ENCODE measurements at regions not wholly inside any gene's neighbourhood (a gene's known extent, or its start where the extent isn't known, plus 50 kb on each side); places are given as distances from the start of the nearest gene placed in this dataset.

DNA sequence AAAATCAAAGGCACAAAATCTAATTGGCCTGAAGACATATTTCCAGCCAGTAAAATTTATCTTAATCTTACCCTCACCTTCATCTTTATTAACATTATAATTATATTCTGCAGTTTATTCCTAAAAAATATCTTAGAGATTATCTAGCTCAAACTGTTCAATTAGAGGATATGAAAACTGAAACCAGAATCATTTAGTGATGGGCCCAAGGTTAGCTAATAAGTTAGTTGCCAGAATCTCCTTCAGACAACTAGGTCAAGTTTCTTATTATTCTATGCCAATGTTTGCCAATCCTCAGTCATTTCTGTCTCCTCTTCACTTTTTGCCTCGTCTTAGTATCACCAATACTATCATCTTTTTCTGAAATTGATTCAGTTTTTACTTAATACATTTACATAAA, 56.0 kb upstream of the RASA1 start:
- TF ChIP-seq, protein P1, sequence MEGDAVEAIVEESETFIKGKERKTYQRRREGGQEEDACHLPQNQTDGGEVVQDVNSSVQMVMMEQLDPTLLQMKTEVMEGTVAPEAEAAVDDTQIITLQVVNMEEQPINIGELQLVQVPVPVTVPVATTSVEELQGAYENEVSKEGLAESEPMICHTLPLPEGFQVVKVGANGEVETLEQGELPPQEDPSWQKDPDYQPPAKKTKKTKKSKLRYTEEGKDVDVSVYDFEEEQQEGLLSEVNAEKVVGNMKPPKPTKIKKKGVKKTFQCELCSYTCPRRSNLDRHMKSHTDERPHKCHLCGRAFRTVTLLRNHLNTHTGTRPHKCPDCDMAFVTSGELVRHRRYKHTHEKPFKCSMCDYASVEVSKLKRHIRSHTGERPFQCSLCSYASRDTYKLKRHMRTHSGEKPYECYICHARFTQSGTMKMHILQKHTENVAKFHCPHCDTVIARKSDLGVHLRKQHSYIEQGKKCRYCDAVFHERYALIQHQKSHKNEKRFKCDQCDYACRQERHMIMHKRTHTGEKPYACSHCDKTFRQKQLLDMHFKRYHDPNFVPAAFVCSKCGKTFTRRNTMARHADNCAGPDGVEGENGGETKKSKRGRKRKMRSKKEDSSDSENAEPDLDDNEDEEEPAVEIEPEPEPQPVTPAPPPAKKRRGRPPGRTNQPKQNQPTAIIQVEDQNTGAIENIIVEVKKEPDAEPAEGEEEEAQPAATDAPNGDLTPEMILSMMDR (conservative IDR thresholded peaks at IDR 0.05; ENCODE audit: low read depth, low read length) = no peak
- TF ChIP-seq POLR2A (IDR thresholded peaks at IDR 0.05; ENCODE audit: low read depth, low read length) (no peak), RAD21 (IDR thresholded peaks at IDR 0.05; ENCODE audit: low read length) (no peak), RFX5 (IDR thresholded peaks at IDR 0.05; ENCODE audit: low read depth, low read length) (no peak), BHLHE40 (IDR thresholded peaks at IDR 0.05; ENCODE audit: low read depth, low read length) (no peak), SMC3 (IDR thresholded peaks at IDR 0.05; ENCODE audit: low read depth, low read length) (no peak), CHD1 (IDR thresholded peaks at IDR 0.05; ENCODE audit: low read depth, low read length) (no peak), CEBPB (IDR thresholded peaks at IDR 0.05; ENCODE audit: low read depth, low read length) (no peak), RCOR1 (IDR thresholded peaks at IDR 0.05; ENCODE audit: insufficient replicate concordance, low read length) (no peak)
- TF ChIP-seq, protein P2, sequence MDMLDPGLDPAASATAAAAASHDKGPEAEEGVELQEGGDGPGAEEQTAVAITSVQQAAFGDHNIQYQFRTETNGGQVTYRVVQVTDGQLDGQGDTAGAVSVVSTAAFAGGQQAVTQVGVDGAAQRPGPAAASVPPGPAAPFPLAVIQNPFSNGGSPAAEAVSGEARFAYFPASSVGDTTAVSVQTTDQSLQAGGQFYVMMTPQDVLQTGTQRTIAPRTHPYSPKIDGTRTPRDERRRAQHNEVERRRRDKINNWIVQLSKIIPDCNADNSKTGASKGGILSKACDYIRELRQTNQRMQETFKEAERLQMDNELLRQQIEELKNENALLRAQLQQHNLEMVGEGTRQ (IDR thresholded peaks at IDR 0.05; ENCODE audit: low read depth, low read length) = no peak
